ENCODE measurements at regions not wholly inside any gene's neighbourhood (a gene's known extent, or its start where the extent isn't known, plus 50 kb on each side); places are given as distances from the start of the nearest gene placed in this dataset.

- DNase-seq (ENCODE audit: low spot score), result no peak
These were observed 373.6 kb upstream of the DDI1 start for GRCh38 chr11:103662880-103663279.

GRCh38 chr11:103668859-103669258 is 367.6 kb upstream of the DDI1 start:
- DNase-seq (ENCODE audit: low spot score), result no peak

GRCh38 chr11:103671143-103671651 is 365.2 kb upstream of the DDI1 start:
- peak; percentile 1 for DNase-seq (ENCODE audit: low spot score)

GRCh38 chr11:103673773-103674172 is 362.7 kb upstream of the DDI1 start:
- DNase-seq (ENCODE audit: low spot score), result no peak

GRCh38 chr11:103676413-103676812 is 360.0 kb upstream of the DDI1 start:
- no peak for DNase-seq (ENCODE audit: low spot score)

GRCh38 chr11:103680826-103681225 is 355.6 kb upstream of the DDI1 start:
- DNase-seq (ENCODE audit: low spot score), result no peak

- no peak for DNase-seq (ENCODE audit: low spot score)
These were observed 354.6 kb upstream of the DDI1 start for GRCh38 chr11:103681855-103682254.

GRCh38 chr11:103682318-103683184 is 353.9 kb upstream of the DDI1 start:
- peak; percentile 39 for DNase-seq (ENCODE audit: low spot score)

- DNase-seq (ENCODE audit: low spot score), result no peak
These were observed 352.9 kb upstream of the DDI1 start for GRCh38 chr11:103683576-103683975.

- DNase-seq (ENCODE audit: low spot score), result no peak
These were observed 347.5 kb upstream of the DDI1 start for GRCh38 chr11:103688924-103689323.

GRCh38 chr11:103690356-103690755 is 346.1 kb upstream of the DDI1 start:
- no peak for DNase-seq (ENCODE audit: low spot score)

- DNase-seq (ENCODE audit: low spot score), result no peak
These were observed 340.3 kb upstream of the DDI1 start for GRCh38 chr11:103696123-103696522.

- no peak for DNase-seq (ENCODE audit: low spot score)
These were observed 337.2 kb upstream of the DDI1 start for GRCh38 chr11:103699216-103699615.

- DNase-seq (ENCODE audit: low spot score), result no peak
These were observed 336.8 kb upstream of the DDI1 start for GRCh38 chr11:103699656-103700055.

- no peak for DNase-seq (ENCODE audit: low spot score)
These were observed 335.8 kb upstream of the DDI1 start for GRCh38 chr11:103700622-103701021.

- no peak for DNase-seq (ENCODE audit: low spot score)
These were observed 333.0 kb upstream of the DDI1 start for GRCh38 chr11:103703437-103703836.

GRCh38 chr11:103703954-103704353 is 332.5 kb upstream of the DDI1 start:
- no peak for DNase-seq (ENCODE audit: low spot score)

GRCh38 chr11:103705642-103706041 is 330.8 kb upstream of the DDI1 start:
- DNase-seq (ENCODE audit: low spot score), result no peak

GRCh38 chr11:103709371-103709770 is 327.1 kb upstream of the DDI1 start:
- no peak for DNase-seq (ENCODE audit: low spot score)

- no peak for DNase-seq (ENCODE audit: low spot score)
These were observed 322.2 kb upstream of the DDI1 start for GRCh38 chr11:103714246-103714645.

- DNase-seq (ENCODE audit: low spot score), result no peak
These were observed 320.1 kb upstream of the DDI1 start for GRCh38 chr11:103716363-103716762.

GRCh38 chr11:103727262-103727661 is 309.2 kb upstream of the DDI1 start:
- no peak for DNase-seq (ENCODE audit: low spot score)

- DNase-seq (ENCODE audit: low spot score), result no peak
These were observed 306.8 kb upstream of the DDI1 start for GRCh38 chr11:103729617-103730016.

All from HuH-7 (cell line).